OCI-LY1 (cell line): ENCODE measurements at regions not wholly inside any gene's neighbourhood (a gene's known extent, or its start where the extent isn't known, plus 50 kb on each side); places are given as distances from the start of the nearest gene placed in this dataset.

Experiments used
- EZH2 ChIP-seq: fragments of 200-600 bp; sonication (generic), shearing (Covaris generic); IDR thresholded peaks from 2 replicates; pipeline ENCODE4 v1.8.0; 2017; ENCODE audit warnings: borderline replicate concordance, mixed run types, mild to moderate bottlenecking, antibody characterized with exemption, low read length, moderate library complexity, mixed read lengths
- TF ChIP-seq, protein P1 (sequence below): fragments of 200-600 bp; sonication (generic), shearing (Covaris generic); IDR thresholded peaks from 2 replicates; pipeline ENCODE4 v1.5.1; 2017; ENCODE audit warnings: mild to moderate bottlenecking, antibody characterized with exemption, low read length, moderate library complexity, mixed read lengths

DNA sequence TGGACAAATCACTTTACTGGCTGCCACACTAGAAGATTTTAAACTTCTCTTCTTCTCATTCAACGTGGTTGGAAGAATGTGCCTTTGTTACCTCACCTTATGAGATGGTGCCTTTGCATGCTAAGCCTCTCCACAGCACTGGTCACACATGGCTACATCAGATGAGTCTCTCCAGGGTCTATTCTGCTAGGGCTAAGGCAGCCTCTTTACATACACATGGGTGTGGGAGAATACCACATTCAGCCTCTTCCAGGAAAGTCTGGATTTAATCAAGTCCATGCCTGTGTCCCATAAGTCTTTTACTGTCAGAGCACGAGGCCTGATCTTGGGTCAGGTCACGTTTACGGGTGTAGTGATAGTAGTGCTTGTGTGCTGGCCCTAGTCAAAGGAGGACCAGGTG lies 701.5 kb downstream of the SORCS3 start:
- TF ChIP-seq, protein P1, sequence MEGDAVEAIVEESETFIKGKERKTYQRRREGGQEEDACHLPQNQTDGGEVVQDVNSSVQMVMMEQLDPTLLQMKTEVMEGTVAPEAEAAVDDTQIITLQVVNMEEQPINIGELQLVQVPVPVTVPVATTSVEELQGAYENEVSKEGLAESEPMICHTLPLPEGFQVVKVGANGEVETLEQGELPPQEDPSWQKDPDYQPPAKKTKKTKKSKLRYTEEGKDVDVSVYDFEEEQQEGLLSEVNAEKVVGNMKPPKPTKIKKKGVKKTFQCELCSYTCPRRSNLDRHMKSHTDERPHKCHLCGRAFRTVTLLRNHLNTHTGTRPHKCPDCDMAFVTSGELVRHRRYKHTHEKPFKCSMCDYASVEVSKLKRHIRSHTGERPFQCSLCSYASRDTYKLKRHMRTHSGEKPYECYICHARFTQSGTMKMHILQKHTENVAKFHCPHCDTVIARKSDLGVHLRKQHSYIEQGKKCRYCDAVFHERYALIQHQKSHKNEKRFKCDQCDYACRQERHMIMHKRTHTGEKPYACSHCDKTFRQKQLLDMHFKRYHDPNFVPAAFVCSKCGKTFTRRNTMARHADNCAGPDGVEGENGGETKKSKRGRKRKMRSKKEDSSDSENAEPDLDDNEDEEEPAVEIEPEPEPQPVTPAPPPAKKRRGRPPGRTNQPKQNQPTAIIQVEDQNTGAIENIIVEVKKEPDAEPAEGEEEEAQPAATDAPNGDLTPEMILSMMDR: no peak
- TF ChIP-seq EZH2: no peak
